NCI-H2196 treated with DMSO at 0.1 percent for 48 hours (cell line): ENCODE measurements at regions not wholly inside any gene's neighbourhood (a gene's known extent, or its start where the extent isn't known, plus 50 kb on each side); places are given as distances from the start of the nearest gene placed in this dataset.
"Not testable (repeated sequence)": the region's sequence is repeated elsewhere in the genome, so short reads cannot be mapped to it uniquely, and the experiment has no call there.

ENCODE experiments used
- DNase-seq: peaks from one replicate; lab custom pipeline; 2025; ENCODE audit not compliant: unreplicated experiment; lab: John Stamatoyannopoulos, UW

DNA sequence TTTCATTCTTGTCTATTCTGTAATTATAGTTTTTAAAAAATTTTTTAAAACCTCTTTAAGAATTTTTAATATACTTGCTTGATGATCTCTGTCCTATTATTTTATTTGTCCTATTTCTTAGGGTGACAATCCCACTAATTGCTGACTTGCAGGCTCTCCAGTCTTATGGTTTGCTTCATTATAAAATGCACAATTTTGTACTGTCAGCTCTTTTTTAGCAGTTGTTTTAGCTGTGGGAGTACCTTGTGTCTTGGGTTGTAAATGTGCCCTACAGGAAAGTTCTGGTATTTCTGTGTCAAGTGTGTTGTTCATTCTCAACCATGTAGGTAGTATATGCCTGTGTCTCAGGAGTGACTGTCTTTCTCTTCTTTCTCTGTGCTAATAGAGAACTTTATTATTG is 118.2 kb upstream of the IL15 start:
- DNase-seq: no peak

- no peak for DNase-seq
Measured at GRCh38 chr4:141524116-141524515, 112.3 kb upstream of the IL15 start.

DNA sequence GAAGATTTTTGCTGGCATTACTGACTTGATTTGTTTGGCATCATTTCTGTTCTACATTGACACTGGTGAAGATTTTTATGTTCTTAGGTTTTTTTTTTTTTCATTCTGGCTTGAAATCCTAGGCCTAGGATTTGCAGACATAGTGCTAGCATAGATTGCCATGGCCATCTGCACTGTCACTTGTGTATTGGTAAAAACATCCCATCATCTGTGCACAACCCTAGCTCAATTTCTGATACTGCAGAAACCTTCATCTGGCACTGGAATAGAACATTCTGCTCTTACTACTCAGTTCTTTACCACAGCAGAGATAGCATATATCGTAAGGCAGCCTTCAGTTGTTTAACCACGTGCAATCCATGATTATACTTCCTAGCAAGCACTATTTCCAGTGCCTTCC is 111.5 kb upstream of the IL15 start:
- DNase-seq: no peak

DNA sequence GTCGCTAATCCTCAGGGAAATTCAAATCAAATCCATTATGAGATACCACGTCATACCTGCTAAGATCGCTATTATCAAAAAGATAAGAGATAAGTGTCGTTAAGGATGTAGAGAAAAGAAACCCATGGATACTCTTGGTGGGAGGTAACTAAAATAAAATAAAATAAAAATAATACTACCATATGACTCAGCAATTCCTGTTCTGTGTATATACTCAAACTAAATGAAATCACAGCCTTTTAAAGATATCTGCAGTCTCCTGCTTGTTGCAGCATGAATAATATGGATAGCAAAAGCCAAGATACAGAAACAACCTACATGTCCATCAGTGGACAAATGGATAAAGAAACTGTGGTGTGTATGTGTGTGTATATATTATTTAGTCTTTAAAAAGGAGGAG is 105.8 kb upstream of the IL15 start:
- no peak for DNase-seq

DNA sequence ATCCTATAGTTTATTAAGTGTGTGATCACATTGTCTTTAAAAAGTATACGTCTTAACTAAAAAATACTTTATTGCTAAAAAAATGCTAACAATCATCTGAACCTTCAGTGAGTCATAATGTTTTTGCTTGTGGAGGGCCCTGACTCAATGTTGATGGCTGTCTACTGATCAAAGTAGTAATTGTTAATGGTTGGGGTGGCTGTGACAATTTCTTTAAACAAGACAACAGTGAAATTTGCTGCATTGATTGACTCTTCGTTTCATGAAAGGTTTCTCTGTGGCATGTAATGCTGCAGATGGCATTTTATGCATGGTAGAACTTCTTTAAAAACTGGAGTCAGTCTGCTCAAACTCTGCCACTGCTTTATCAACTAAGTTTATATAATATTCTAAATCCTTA is 101.4 kb upstream of the IL15 start:
- no peak for DNase-seq

GRCh38 chr4:141538001-141538400 is 98.4 kb upstream of the IL15 start:
- no peak for DNase-seq

GRCh38 chr4:141540643-141541042 is 95.7 kb upstream of the IL15 start:
- DNase-seq: no peak

DNA sequence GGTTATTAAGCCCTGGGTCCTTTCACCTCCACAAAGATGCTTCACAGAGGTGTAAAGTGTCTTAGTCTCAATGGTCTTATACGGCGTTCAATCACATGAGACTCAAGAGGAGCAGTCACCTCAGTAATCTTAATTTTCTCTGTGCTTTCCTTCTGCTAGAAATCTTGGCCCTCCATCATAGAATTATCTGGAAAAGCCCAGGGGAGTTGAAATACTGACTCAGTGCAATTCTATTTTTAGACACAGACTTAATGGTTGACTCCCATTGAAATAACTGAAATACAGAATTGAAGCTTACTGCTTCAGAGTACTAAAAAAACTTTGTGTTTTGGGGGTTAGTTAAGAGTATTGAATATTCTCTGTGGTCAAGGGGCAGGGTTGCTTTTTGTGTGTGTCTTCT is 94.5 kb upstream of the IL15 start:
- no peak for DNase-seq

- DNase-seq: no peak
Measured at GRCh38 chr4:141543176-141543575, 93.2 kb upstream of the IL15 start.

DNA sequence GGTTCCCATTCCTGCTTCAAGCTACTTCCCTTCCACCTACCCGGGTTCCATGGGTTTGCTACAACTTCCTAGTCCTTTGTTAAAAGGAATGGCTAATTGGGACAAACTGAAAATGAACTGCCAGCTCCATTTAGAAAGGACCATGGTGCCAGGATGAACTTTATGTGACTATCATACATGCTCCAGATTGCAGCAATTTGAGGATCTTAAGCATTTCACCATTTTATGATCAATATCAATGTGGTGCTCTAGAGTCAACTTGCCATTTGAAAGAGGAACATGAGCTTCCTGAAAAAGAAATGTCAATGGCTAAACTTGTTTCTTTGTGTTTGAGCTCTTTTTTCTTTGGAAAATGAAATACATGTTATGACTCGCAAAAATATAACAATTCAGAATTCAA is 92.7 kb upstream of the IL15 start:
- DNase-seq: no peak

DNA sequence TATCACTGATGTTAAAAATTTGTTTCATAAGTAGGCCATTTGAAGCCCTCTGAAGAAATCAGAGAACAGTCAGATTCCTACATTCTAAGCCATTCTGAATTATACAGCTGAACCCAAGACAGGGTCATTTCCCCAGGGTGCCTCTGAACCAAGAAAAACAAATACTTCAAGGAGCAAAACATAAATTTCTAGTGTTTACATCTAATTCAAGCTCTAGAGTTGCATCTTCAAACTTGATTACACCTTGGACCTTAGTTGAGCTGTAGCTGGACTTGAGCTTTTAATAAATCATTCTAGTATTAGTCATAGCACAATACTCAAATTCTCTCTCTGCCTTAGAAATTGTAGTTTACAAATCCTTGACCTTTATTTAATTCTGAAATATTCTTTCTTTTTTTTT is 87.6 kb upstream of the IL15 start:
- no peak for DNase-seq

- DNase-seq: no peak
Measured at GRCh38 chr4:141560056-141560455, 76.3 kb upstream of the IL15 start.

- no peak for DNase-seq
Measured at GRCh38 chr4:141562649-141563048, 73.7 kb upstream of the IL15 start.

- DNase-seq: no peak
Measured at GRCh38 chr4:141563723-141564122, 72.7 kb upstream of the IL15 start.

DNA sequence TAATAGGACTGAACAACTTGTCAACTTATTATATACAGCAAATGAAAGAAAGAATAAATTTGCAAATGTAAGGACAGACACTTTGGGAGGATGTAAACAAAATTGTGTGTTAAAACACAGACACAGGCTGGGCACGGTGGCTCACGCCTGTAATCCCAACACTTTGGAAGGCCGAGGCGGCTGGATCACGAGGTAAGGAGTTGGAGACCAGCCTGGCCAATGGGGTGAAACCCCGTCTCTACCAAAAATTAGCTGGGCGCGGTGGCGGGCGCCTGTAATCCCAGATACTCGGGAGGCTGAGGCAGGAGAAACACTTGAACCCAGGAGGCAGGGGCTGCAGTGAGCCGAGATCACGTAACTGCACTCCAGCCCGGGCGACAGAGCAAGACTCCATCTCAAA is 71.4 kb upstream of the IL15 start:
- not testable (repeated sequence) for DNase-seq

GRCh38 chr4:141565379-141566089 is 70.8 kb upstream of the IL15 start:
- DNase-seq: no peak

DNA sequence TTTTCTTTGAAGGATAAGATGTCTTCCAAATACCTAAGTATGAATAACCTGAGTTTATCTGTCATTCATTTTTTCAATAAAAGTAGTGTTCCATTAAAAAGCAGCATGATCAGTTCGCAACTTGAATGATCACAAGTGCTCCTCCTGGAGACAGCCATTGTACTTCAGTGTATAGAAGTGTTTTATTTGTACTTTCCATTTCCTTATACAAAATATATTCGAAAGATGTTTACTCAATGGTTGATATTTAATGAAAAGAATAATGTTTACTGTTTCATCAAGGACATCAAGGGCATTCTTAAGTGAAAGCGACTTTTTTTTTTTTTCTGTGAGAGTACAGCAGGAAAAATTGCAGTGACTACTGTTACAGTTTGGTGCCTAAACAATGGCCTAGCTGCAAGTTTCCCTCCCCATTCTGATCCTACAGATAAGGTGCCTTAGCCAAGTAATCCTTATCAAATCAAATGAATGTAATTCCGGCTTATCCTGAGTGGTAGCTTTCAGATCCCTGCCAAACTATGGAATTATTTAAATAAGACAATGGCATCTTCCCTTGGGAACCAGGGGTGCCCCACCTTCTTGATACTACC is 69.0 kb upstream of the IL15 start:
- no peak for DNase-seq

DNA sequence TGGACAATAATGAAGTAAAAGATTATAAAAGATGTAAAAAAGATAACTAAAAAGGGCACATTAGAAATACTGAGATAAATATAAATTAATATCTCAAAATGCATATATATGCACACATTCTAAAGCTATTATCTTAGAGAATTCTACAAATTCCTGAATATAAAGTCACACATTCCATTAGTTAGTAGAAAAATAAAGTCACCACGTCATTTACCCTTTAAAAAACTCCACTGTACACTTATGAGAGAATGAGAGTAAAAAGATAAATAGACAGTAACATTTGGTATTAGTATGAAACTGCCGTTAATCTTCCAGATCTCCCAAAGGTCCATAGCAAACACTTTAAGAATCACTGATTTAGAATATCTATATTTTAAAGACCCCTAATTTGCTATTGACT is 67.2 kb upstream of the IL15 start:
- DNase-seq: no peak

DNA sequence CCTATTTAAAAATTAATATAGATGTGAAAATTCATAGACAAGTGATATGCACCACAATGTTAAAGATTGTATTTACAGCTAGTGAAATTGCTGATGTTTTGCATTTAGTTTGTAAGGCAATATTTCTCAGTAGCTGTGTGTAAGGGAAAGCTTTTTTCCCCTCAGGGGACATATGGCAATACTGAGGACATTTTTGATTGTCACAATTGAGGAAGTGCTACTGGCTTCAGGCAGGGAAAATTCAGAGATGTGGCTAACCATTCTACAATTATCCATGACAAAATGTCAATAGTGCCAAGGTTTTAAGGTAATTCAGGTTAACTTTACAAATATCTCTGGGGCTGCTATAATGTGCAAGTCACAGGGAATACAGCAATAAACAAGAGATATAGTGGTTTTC is 66.1 kb upstream of the IL15 start:
- no peak for DNase-seq

DNA sequence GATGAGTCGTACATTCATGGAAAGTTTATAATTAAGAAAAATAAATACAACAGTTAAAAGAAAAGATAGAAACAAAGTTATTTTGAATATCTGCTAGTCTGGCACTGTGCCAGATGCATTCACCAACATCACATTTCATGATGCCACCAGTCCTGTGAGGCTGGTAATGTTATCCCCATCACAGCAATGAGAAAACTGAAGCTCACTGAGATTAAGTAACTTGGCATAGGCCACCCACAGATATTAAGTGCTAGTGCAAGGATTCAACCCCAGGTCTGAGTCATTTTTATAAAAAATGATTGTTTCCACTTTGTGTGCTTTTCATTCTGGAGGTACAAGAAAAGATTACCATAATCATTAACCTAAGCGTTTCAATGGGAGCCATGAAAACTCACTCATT is 65.0 kb upstream of the IL15 start:
- no peak for DNase-seq

DNA sequence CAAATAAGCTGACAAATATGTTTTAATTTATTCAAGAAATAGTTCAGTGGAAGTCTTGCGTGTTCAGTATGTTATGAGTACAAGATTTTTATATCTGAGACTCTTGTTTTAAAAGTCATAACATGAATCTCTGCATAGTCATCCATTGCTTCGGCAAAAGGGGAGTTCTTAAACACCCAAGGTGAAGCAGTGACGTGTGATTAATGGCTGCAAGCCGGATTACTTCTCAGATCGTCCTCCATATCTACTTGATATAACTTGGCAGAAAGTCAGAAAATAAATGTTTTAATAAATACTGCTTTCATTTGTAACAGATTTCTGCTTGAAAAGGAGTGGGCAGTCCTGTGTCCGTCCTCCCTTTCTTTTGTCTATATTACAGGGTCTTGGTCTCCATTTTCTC is 64.6 kb upstream of the IL15 start:
- DNase-seq: no peak

GRCh38 chr4:141573678-141574077 is 62.7 kb upstream of the IL15 start:
- DNase-seq: no peak

DNA sequence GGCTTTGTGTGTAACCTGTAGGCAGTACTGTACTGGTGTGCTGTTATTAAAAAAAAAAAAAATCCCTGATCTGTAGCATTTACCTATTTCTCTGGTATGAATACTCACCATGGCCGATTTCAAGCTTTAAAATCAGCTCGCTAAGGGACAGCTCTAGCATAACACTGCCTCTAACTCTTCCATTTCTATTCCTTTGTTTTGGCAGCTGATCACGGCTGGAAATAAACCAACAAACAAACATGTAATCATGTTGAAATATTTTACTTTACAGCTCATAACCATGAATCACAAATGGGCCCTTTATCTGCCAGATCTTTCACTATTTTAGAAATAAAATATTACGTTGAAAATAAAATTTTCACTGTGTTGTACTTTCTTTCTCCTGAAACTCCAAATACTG is 60.5 kb upstream of the IL15 start:
- DNase-seq: no peak
